ENCODE measurements at regions not wholly inside any gene's neighbourhood (a gene's known extent, or its start where the extent isn't known, plus 50 kb on each side); places are given as distances from the start of the nearest gene placed in this dataset.

GRCh38 chr3:184443831-184444230 lies 64.0 kb downstream of the CHRD start:
- Histone ChIP-seq H3K36me3 (replicated peaks; ENCODE audit: insufficient read depth, low read length) (no peaks in the 10 kb centered on the region), H3K4me3 (ENCODE audit: low read length) (no peak overlapping the region), H3K9ac (ENCODE audit: low read length) (no peak overlapping the region), H3K27me3 (replicated peaks; ENCODE audit: insufficient read depth, low read length) (no peaks in the 10 kb centered on the region), H4K20me1 (ENCODE audit: insufficient read depth, low read length) (no peaks in the 10 kb centered on the region), H3K79me2 (ENCODE audit: low read length) (no peaks in the 10 kb centered on the region), H3K9me3 (replicated peaks; ENCODE audit: insufficient read depth, low read length) (no peaks in the 10 kb centered on the region), H3K4me1 (ENCODE audit: low read length) (no peaks in the 10 kb centered on the region), H3K27ac (ENCODE audit: low read length) (no peak overlapping the region), H3K9me2 (replicated peaks; ENCODE audit: insufficient read depth, low read length) (no peaks in the 10 kb centered on the region), H3F3A (ENCODE audit: insufficient read depth, low read length) (no peaks in the 10 kb centered on the region), H3K4me2 (ENCODE audit: low read depth, low read length) (no peak overlapping the region), H2AFZ (ENCODE audit: low read length) (no peak overlapping the region)
- DNase-seq, result no peak
- no peak for TF ChIP-seq EZH2 (optimal IDR thresholded peaks at IDR 0.05; ENCODE audit: low read depth, low read length)
- TF ChIP-seq EZH2phosphoT487 (IDR thresholded peaks at IDR 0.05; ENCODE audit: low read length), result no peak
- TF ChIP-seq, protein P1, sequence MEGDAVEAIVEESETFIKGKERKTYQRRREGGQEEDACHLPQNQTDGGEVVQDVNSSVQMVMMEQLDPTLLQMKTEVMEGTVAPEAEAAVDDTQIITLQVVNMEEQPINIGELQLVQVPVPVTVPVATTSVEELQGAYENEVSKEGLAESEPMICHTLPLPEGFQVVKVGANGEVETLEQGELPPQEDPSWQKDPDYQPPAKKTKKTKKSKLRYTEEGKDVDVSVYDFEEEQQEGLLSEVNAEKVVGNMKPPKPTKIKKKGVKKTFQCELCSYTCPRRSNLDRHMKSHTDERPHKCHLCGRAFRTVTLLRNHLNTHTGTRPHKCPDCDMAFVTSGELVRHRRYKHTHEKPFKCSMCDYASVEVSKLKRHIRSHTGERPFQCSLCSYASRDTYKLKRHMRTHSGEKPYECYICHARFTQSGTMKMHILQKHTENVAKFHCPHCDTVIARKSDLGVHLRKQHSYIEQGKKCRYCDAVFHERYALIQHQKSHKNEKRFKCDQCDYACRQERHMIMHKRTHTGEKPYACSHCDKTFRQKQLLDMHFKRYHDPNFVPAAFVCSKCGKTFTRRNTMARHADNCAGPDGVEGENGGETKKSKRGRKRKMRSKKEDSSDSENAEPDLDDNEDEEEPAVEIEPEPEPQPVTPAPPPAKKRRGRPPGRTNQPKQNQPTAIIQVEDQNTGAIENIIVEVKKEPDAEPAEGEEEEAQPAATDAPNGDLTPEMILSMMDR (IDR thresholded peaks at IDR 0.05; ENCODE audit: low read length), result no peak

GRCh38 chr3:184448321-184449160 lies 68.7 kb downstream of the CHRD start:
- no peaks in the 10 kb centered on the region for H3K79me2 ChIP-seq (ENCODE audit: low read length)
- H3K4me3 ChIP-seq (ENCODE audit: low read length), result no peak overlapping the region
- no peak for DNase-seq
- TF ChIP-seq, protein P1 (IDR thresholded peaks at IDR 0.05; ENCODE audit: low read length), result no peak
- TF ChIP-seq EZH2phosphoT487 (IDR thresholded peaks at IDR 0.05; ENCODE audit: low read length) (no peak), EZH2 (optimal IDR thresholded peaks at IDR 0.05; ENCODE audit: low read depth, low read length) (no peak)
- H3F3A ChIP-seq (ENCODE audit: insufficient read depth, low read length), result no peaks in the 10 kb centered on the region
- H3K9me3 ChIP-seq (replicated peaks; ENCODE audit: insufficient read depth, low read length), result no peaks in the 10 kb centered on the region
- H4K20me1 ChIP-seq (ENCODE audit: insufficient read depth, low read length), result no peaks in the 10 kb centered on the region
- H3K4me2 ChIP-seq (ENCODE audit: low read depth, low read length), result no peak overlapping the region
- H3K9ac ChIP-seq (ENCODE audit: low read length), result no peak overlapping the region
- no peaks in the 10 kb centered on the region for H3K9me2 ChIP-seq (replicated peaks; ENCODE audit: insufficient read depth, low read length)
- no peak overlapping the region for H3K27ac ChIP-seq (ENCODE audit: low read length)
- no peak overlapping the region for H2AFZ ChIP-seq (ENCODE audit: low read length)
- H3K36me3 ChIP-seq (replicated peaks; ENCODE audit: insufficient read depth, low read length), result no peaks in the 10 kb centered on the region
- H3K27me3 ChIP-seq (replicated peaks; ENCODE audit: insufficient read depth, low read length), result no peaks in the 10 kb centered on the region
- H3K4me1 ChIP-seq (ENCODE audit: low read length), result no peaks in the 10 kb centered on the region

DNA sequence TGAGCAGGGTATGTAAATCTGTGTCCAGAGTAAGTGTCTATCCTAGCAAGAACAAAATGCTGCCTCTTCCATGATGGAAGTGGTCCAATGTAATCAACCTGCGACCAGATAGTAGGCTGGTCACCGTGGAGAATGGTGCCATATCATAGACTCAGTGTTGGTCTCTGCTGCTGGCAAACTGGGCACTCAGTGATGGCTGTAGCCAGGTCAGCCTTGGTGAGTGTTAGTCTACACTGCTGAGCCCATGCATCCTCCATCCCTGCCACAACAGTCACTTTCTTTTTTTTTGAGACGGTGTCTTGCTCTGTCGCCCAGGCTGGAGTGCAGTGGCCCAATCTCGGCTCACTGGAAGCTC lies 69.3 kb downstream of the CHRD start:
- Histone ChIP-seq H3K79me2 (ENCODE audit: low read length) (no peaks in the 10 kb centered on the region), H2AFZ (ENCODE audit: low read length) (no peak overlapping the region), H3K4me2 (ENCODE audit: low read depth, low read length) (no peak overlapping the region), H3K27ac (ENCODE audit: low read length) (no peak overlapping the region), H3K9me3 (replicated peaks; ENCODE audit: insufficient read depth, low read length) (no peaks in the 10 kb centered on the region), H3K9ac (ENCODE audit: low read length) (no peak overlapping the region), H3F3A (ENCODE audit: insufficient read depth, low read length) (no peaks in the 10 kb centered on the region), H3K4me1 (ENCODE audit: low read length) (no peaks in the 10 kb centered on the region), H3K27me3 (replicated peaks; ENCODE audit: insufficient read depth, low read length) (no peaks in the 10 kb centered on the region), H3K4me3 (ENCODE audit: low read length) (no peak overlapping the region), H4K20me1 (ENCODE audit: insufficient read depth, low read length) (no peaks in the 10 kb centered on the region), H3K36me3 (replicated peaks; ENCODE audit: insufficient read depth, low read length) (no peaks in the 10 kb centered on the region), H3K9me2 (replicated peaks; ENCODE audit: insufficient read depth, low read length) (no peaks in the 10 kb centered on the region)
- no peak for DNase-seq
- TF ChIP-seq, protein P1 (IDR thresholded peaks at IDR 0.05; ENCODE audit: low read length), result no peak
- no peak for TF ChIP-seq EZH2phosphoT487 (IDR thresholded peaks at IDR 0.05; ENCODE audit: low read length)
- TF ChIP-seq EZH2 (optimal IDR thresholded peaks at IDR 0.05; ENCODE audit: low read depth, low read length), result no peak

Data from MM.1S (cell line).